ENCODE measurements at regions not wholly inside any gene's neighbourhood (a gene's known extent, or its start where the extent isn't known, plus 50 kb on each side); places are given as distances from the start of the nearest gene placed in this dataset.

GRCh38 chr1:98277118-98277517 is 356.3 kb upstream of the DPYD start:
- DNase-seq (ENCODE audit: missing footprints) (no peak), ATAC-seq (no peak)
- intact Hi-C loops (cut with DNase I): no loop called here

- no peak for ATAC-seq
- intact Hi-C loops (cut with DNase I): no loop called here
- DNase-seq (ENCODE audit: missing footprints): no peak
Observed at GRCh38 chr1:98276514-98276913, 355.7 kb upstream of the DPYD start.

- no peak for ATAC-seq
- intact Hi-C loops (cut with DNase I): no loop called here
- no peak for DNase-seq (ENCODE audit: missing footprints)
Observed at GRCh38 chr1:98268316-98268715, 347.5 kb upstream of the DPYD start.

GRCh38 chr1:98267423-98267822 is 346.6 kb upstream of the DPYD start:
- DNase-seq (ENCODE audit: missing footprints) (no peak), ATAC-seq (no peak)
- intact Hi-C loops (cut with DNase I): no loop called here

- ATAC-seq: no peak
- no peak for DNase-seq (ENCODE audit: missing footprints)
- intact Hi-C loops (cut with DNase I): no loop called here
Observed at GRCh38 chr1:98264727-98265126, 343.9 kb upstream of the DPYD start.

- DNase-seq (ENCODE audit: missing footprints) (no peak), ATAC-seq (no peak)
- intact Hi-C loops (cut with DNase I): no loop called here
Observed at GRCh38 chr1:98260839-98261238, 340.0 kb upstream of the DPYD start.

- intact Hi-C loops (cut with DNase I): no loop called here
- no peak for ATAC-seq
- no peak for DNase-seq (ENCODE audit: missing footprints)
Observed at GRCh38 chr1:98260412-98260811, 339.6 kb upstream of the DPYD start.

- no peak for ATAC-seq
- DNase-seq (ENCODE audit: missing footprints): no peak
- intact Hi-C loops (cut with DNase I): no loop called here
Observed at GRCh38 chr1:98256700-98257099, 335.9 kb upstream of the DPYD start.

GRCh38 chr1:98253145-98253544 is 332.3 kb upstream of the DPYD start:
- intact Hi-C loops (cut with DNase I): no loop called here
- ATAC-seq: no peak
- DNase-seq (ENCODE audit: missing footprints): no peak

GRCh38 chr1:98251497-98251896 is 330.7 kb upstream of the DPYD start:
- no peak for ATAC-seq
- no peak for DNase-seq (ENCODE audit: missing footprints)
- intact Hi-C loops (cut with DNase I): no loop called here

GRCh38 chr1:98232678-98233077 is 311.8 kb upstream of the DPYD start:
- intact Hi-C loops (cut with DNase I): no loop called here
- DNase-seq (ENCODE audit: missing footprints) (no peak), ATAC-seq (no peak)

- ATAC-seq (no peak), DNase-seq (ENCODE audit: missing footprints) (no peak)
- intact Hi-C loops (cut with DNase I): no loop called here
Observed at GRCh38 chr1:98222706-98223105, 301.9 kb upstream of the DPYD start.

- ATAC-seq: no peak
- DNase-seq (ENCODE audit: missing footprints): no peak
- intact Hi-C loops (cut with DNase I): no loop called here
Observed at GRCh38 chr1:98221923-98222322, 301.1 kb upstream of the DPYD start.

GRCh38 chr1:98217601-98218000 is 296.8 kb upstream of the DPYD start:
- ATAC-seq (no peak), DNase-seq (ENCODE audit: missing footprints) (no peak)
- intact Hi-C loops (cut with DNase I): no loop called here

GRCh38 chr1:98216304-98216703 is 295.5 kb upstream of the DPYD start:
- ATAC-seq: no peak
- intact Hi-C loops (cut with DNase I): no loop called here
- no peak for DNase-seq (ENCODE audit: missing footprints)

- intact Hi-C loops (cut with DNase I): no loop called here
- ATAC-seq: no peak
- DNase-seq (ENCODE audit: missing footprints): no peak
Observed at GRCh38 chr1:98211271-98211845, 290.5 kb upstream of the DPYD start.

GRCh38 chr1:98210563-98210962 is 289.7 kb upstream of the DPYD start:
- no peak for DNase-seq (ENCODE audit: missing footprints)
- intact Hi-C loops (cut with DNase I): no loop called here
- no peak for ATAC-seq

- intact Hi-C loops (cut with DNase I): no loop called here
- DNase-seq (ENCODE audit: missing footprints) (no peak), ATAC-seq (no peak)
Observed at GRCh38 chr1:98210064-98210463, 289.2 kb upstream of the DPYD start.

- DNase-seq (ENCODE audit: missing footprints): no peak
- intact Hi-C loops (cut with DNase I): no loop called here
- no peak for ATAC-seq
Observed at GRCh38 chr1:98205291-98206017, 284.6 kb upstream of the DPYD start.

GRCh38 chr1:98203466-98203865 is 282.6 kb upstream of the DPYD start:
- intact Hi-C loops (cut with DNase I): no loop called here
- DNase-seq (ENCODE audit: missing footprints) (no peak), ATAC-seq (no peak)

GRCh38 chr1:98201666-98202081 is 280.8 kb upstream of the DPYD start:
- ATAC-seq (no peak), DNase-seq (ENCODE audit: missing footprints) (no peak)
- intact Hi-C loops (cut with DNase I): no loop called here

Measured in Right ventricle myocardium inferior (tissue), 1 donor.